Right ventricle myocardium superior (tissue), 1 donor: ENCODE measurements at regions not wholly inside any gene's neighbourhood (a gene's known extent, or its start where the extent isn't known, plus 50 kb on each side); places are given as distances from the start of the nearest gene placed in this dataset.
"Not testable (repeated sequence)": the region's sequence is repeated elsewhere in the genome, so short reads cannot be mapped to it uniquely, and the experiment has no call there.

Source experiments
- ATAC-seq: fragments of 200-7000 bp; cut with Tn5 transposase; one replicate; pipeline ENCODE4 v1.9.1; 2020; ENCODE audit warnings: mild to moderate bottlenecking; ENCODE audit not compliant: poor library complexity
- DNase-seq: peaks from one replicate; pipeline ENCODE4 v3.0.0-alpha.2; 2020
- intact Hi-C: fragments of 100-400 bp; cut with DNase I; formaldehyde crosslinking; loops from one replicate; pipeline ENCODE4 v1.11.2; 2022
- donor health status: DM: no; HTN: yes; CAD: no; lungs with severe emphysema.

DNA sequence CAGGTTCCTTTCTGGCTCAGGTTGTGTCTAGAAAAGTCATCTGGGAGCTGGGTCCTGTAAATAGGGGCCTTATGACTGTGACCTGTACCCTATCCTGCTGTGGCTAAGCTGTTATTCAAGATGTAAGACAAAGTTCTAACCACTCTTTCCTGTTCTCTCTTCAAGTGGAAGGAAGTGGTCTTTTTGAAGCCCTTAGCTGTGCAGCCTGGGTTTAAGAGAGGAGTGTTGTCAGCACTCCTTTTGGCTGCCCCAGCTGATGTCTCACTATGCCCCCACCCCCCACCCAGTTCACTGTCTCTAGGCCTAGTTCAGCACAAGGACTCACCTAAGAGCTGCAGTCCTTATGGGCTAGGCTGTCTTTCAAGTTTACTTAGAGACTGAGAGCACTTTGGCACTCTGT, 1069.5 kb downstream of the FAM133A start:
- intact Hi-C loops = no loop called here
- ATAC-seq = no peak
- DNase-seq = no peak

DNA sequence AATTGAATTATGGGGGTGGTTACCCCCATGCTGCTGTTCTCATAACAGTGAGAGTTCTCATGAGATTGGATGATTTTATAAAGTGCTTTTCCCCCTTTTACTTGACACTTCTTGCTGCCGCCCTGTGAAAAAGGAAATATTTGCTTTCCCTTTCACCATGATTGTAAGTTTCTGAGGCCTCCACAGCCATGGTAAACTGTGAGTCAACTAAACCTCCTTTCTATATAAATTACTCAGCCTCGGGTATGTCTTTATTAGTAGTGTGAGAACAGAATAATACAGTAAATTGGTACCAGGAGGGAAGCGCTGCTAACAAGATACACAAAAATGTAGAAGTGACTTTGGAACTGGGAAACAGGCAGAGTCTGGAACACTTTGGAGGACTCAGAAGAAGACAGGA, 1070.8 kb downstream of the FAM133A start:
- intact Hi-C loops = no loop called here
- ATAC-seq = no peak

DNA sequence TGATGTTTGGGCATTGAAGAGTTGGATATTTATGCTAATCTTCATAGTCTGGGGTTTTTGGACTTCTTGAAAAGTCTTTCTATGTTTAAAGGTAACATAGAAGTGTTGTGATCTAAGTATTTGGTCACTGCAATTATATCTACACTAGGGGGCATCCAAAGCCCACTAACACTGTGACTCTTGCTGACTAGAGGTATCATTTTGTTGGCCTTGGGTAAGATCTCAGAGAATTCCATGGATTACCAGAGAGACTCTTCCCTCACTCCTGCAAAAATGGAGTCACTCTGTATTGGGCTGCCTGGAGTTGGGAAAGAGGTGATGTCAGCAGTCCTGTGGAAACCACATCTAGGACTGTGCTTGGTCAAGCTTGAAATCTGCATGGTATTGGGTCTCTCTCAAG, 1077.6 kb downstream of the FAM133A start:
- DNase-seq (no peak), ATAC-seq (no peak)
- intact Hi-C loops = no loop called here

More for the DNA sequence above, 1070.8 kb downstream of the FAM133A start:
- no peak for DNase-seq

DNA sequence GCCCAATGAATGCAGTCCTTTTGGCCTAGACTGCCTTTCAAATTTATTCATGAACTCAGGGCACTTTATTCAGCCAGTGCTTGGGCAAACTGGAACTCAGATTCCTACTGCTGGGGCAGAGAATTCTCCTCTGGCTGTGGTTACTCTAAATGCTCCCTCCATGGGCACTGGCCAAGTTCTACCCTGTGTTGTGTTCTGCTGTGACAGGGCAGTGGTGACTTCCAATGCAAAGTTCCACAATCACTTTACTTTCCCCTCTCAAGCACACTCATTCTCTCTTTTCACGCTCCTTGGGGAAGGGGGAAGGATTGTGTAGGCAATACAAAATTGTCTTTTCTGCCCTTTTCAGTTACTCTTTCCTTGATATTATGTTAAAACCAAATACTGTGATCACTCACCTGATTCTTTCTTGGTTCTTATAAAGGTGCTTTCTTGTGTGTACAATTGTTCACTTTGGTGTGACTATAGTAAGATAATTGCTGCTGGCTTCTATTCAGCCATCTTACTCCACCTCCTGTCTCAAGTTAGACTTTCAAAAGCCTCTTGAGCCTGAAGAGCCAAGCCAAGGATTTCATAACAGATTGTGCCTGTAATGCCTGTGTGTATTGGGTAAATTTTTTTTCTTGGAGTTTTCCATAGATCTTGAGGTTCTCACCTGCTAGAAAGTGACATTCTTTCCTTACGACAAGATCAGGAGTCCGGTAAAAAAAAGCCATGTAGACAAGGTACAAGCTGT, 1078.6 kb downstream of the FAM133A start:
- DNase-seq = no peak
- ATAC-seq = no peak
- intact Hi-C loops = no loop called here

DNA sequence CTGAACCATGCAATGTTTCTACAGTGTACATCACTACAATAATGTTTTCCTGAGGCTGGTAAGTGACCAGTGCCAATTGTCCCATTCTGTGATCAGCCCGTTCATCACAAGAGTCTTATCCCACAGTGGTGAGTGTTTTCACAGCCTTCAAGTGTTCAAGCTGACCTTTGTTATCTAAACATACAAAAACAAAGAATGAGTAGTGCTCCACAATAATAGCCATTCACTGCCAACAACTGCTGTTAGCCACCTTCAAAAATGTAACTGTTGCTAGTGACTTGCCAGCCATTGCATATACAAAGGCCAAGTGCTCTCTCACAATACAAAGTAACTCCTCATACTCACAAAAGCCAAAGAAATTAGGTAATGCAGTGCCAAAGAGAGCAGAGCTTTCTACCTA, 1084.1 kb downstream of the FAM133A start:
- intact Hi-C loops = no loop called here
- no peak for ATAC-seq
- no peak for DNase-seq

DNA sequence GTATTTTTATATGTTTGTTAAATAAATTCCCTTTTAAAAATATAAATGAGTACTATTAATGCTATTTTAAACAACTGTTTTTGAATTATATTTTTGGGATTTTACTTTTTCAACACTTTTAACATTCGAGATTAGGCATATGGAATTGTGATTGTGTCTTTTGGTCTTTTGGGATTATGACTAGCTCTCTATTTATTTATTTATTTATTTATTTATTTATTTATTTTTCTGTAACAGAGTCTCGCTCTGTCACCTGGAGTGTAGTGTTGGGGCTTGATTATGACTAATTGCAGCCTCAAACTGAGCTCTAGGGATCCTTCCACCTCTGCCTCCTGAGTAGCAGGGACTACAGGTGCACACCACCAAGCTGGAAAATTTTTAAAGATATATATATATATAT, 1101.6 kb downstream of the FAM133A start:
- no peak for DNase-seq
- intact Hi-C loops = no loop called here
- no peak for ATAC-seq

DNA sequence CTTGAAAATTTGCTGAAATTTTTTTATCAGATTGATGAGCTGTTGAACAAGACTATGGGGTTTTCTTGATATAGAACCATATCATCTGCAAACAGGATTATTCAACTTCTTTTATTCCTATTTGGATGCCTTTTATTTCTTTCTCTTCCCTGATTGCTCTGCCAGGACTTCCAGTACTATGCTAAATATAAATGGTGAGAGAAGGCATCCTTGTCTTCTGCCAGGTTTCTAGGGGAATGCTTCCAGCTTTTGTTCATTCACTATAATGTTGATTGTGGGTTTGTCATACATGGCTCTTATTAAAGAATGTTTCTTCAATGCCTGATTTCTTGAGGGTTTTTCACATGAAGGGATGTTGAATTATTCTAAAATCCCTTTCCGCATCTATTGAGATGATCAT, 1139.5 kb downstream of the FAM133A start:
- DNase-seq (no peak), ATAC-seq (peak; percentile 70)
- intact Hi-C loops = no loop called here

DNA sequence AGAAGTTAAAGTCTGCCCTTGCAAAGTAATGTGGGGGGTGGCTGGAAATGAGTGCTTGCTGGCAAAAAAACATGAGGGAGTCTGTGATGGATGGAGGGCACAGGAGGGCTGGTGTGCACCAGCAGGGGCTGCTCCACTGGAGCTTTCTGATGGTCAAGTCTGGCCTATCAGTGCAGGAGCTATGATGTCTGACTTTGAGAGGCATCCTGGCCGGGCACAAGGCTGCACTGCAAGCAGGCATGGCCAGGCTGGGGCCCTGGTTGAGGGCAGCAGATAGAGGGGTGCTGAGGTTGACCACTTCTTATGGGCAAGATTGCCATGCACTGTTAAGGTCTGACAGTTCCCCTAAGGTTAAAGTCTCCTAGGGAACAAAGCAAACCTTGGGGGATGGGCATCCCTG, 1140.2 kb downstream of the FAM133A start:
- DNase-seq (no peak), ATAC-seq (no peak)
- intact Hi-C loops = no loop called here

DNA sequence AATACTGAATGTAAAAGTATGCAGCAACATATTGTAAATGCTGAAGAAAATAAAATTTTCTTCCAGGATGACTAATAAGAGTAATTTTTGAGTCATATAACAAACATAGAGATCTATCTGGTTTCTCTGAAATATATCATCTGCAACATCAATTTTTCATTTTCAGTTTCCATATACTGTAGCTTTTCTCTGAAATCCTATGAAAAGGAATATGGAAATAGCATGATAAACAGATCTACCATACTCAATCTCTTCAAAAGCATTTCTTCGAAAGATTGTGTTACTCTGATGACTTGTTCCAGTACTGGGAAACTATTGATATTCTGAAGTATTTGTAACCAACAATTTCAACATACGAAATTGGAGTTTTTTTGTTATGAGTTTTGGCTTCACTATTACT, 1156.7 kb downstream of the FAM133A start:
- ATAC-seq (no peak), DNase-seq (no peak)
- intact Hi-C loops = no loop called here

DNA sequence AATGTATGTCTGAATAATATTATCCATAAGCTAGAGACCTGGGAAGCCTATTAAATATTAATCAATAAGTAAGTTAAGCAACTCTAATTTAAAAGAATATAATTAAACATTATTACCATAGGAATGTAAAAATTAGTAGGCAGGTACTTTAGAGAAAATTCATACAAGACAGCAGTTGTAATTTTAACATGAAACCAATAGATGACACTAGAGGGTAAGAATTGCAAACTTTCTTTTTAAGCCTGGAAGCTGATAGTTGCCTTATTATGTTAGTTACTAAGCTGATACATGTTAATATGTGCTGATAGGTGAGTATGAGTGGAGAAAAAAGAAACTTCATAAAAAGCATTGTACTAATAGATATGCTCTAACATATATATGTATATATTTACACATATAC, 1157.4 kb downstream of the FAM133A start:
- ATAC-seq (no peak), DNase-seq (no peak)
- intact Hi-C loops = no loop called here

DNA sequence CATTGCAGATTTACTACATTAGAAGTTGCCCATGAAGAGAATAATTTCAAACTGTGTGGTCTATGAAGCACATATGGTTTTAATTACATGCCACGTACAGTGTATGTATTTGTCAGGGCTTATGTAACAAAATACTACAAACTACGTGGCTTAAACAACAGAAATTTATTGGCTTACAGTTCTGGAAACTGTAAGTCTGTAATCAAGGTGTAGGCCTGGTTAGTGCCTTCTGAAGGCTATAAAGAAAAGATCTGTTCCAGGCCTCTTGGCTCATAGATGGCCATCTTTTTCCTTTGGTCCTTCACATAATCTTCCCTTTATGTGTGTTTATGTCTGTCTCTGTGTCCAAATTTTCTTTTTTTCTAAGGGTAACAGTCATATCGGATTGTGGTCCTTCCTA, 1160.2 kb downstream of the FAM133A start:
- intact Hi-C loops = no loop called here
- no peak for DNase-seq
- no peak for ATAC-seq

DNA sequence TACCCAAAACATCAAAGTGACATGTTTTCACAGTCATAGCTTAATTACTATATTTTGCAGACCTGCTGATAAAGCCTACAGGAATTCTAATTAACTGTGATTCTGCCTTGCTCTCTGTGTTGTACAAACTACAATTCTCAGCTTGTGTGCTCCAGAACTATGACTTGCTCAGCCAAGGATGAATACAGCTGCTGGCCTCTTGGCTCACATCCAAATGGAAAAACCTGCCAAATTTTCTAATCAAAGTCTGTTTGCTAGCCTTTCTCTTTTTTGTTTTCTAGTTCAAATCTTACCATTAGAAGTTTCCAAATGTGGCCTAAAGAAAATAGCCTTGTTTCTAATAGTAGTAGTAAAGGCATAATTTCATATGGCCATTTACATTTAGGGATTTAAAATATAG, 1176.8 kb downstream of the FAM133A start:
- ATAC-seq = no peak
- intact Hi-C loops = no loop called here
- DNase-seq = no peak

DNA sequence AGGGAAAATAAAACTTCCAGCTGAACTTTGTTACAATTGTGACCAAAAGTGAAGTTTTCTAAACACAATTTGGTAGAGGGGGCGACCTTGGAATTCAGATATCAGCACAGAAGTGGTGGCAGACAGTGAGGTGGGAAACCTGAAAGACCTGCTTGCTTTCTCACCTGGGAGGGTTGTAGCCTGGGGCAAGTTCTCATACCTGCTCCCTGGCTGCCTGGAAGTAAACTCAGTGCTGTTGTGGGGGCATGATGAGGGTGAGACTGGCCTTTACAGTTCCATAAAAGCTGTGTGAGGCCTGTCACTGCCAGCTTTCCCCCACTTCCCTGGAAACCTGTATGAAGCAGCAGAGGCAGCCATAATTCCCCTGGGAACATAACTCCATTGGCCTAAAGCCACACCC, 1180.2 kb downstream of the FAM133A start:
- ATAC-seq (no peak), DNase-seq (no peak)
- intact Hi-C loops = no loop called here

DNA sequence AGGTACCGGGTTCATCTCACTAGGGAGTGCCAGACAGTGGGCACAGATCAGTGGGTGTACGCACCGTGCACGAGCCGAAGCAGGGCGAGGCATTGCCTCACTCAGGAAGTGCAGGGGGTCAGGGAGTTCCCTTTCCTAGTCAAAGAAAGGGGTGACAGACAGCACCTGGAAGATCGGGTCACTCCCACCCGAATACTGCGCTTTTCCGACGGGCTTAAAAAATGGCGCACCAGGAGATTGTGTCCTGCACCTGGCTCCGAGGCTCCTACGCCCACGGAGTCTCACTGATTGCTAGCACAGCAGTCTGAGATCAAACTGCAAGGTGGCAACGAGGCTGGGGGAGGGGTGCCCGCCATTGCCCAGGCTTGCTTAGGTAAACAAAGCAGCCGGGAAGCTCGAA, 1188.5 kb downstream of the FAM133A start:
- DNase-seq, ATAC-seq, intact Hi-C loops: not testable (repeated sequence)

DNA sequence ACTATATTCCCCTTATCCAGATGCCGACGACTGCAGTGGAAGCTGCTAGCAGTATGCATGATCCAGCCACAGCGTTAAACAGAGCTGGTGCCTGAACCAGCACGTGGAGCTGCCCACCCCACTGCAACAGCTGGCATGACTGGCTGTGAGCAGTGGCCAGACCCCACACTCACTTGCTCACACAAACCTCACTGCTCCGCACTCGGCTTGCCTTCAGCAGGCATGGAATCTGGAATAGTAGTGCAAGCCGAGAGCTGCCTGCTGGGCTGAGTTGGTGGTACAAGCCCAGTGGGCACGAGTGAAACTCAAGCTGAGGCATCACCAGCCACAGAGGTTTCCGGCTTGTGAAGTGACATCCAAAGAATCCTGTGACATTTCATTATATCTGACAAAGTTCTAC, 1197.6 kb downstream of the FAM133A start:
- intact Hi-C loops = no loop called here
- DNase-seq (no peak), ATAC-seq (no peak)

DNA sequence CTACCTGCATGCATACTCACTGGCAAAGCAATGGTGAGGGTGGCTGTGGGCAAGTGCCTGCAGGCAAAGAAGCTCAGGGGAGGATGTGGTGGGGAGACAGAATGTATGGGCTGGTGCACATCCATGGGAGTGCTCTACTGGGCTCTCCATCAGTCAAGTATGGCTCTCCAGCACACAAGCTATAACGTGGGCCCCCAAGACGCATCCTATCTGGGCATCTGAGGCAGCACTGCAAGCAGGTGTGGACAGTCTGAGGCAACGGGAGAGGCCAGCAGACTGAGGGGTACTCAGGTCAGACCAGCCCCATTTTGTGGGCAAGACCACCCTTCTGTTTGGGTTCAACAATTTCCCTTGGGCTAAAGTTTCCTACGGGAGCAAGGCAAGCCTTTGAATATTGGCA, 1227.8 kb downstream of the FAM133A start:
- ATAC-seq = no peak
- DNase-seq = no peak
- intact Hi-C loops = no loop called here

DNA sequence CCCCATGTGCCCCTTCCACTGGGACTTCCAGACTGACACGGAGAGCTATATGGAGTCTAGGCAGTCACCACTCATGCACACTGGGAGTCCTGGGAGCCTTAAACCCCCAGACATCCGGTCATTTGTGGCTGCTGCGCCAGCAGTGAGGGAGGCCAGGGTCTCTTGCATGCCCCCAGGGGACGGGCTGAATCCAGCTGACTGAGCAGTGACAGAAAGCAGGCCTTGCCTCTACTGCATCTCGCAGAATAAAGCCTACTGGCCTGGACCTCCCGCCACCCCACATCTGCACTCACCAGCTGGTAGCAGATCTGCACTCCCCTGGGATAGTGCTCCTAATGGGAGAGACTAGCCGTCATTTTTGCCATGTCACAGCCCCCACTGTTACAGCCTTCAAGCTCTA, 1234.2 kb downstream of the FAM133A start:
- ATAC-seq (no peak), DNase-seq (no peak)
- intact Hi-C loops = no loop called here

DNA sequence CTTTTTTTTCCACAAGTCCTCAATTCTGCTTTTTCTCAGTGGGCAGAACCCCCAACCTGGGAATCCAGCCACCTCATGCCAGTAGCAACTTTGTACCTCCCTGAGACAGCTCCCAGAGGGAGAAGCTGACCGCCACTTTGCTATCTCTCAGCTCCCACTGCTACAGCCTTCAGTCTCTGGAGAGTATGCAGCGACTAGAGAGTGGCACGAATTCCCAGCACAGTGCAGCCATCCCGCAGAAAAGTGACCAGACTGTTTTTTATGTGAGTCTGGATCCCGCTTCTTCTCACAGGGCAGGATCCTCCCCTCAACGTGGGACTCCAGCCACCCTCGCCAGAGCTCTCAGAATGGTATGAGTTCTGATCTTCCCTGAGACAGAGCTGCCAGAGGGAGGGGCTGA, 1234.6 kb downstream of the FAM133A start:
- DNase-seq (no peak), ATAC-seq (no peak)
- intact Hi-C loops = no loop called here

DNA sequence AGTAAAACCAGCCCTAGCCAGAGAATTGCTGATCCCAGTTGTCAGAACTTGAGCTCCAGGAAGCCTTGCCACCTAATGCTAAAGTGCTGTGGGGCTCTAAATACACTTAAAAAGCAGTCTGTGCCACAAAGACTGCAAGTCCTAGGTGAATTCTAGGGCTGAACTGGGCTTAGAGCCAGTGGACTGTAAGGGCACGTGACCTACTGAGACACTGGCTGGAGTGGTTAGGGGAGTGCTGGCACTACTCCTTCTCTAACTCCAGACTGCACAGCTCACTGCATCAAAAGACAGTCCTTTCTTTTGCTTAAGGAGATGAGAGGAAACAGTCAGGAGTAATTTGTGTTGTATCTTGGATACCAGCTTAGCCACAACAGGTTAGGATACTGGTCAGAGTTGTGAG, 1240.2 kb downstream of the FAM133A start:
- intact Hi-C loops = no loop called here
- DNase-seq = no peak
- peak; percentile 73 for ATAC-seq

DNA sequence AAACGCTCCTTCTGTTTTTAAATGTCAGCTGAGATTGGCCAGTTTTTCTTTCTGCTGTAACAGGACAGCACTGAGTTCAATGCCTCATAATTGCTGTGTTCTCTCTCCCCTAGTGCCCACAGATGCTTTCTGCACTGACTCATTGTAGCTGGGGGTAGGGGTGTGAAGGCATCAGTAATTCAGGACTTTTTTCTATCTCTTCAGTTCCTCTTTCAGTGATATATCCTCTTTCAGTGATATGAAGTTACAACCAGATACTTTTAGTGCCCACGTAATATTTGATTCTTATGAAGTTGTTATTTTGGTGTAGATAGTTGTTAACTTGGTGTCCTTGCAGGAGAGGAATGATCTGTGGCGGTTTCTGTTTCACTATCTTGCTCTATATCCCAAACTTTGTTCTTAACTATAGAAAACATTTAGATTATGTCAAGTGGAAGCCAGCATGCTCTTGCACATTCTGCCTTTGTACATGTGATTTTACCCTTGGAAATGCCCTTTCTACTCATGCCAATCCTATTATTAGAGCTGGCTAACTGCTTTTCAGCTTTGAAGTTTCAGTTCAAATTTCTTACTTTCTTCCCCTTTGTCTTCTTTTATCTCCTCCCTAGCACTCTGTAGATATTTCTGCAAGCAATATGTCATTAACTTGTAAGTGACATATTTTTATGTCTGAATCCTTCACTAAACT, 1258.4 kb downstream of the FAM133A start:
- peak; percentile 59 for ATAC-seq
- no peak for DNase-seq
- intact Hi-C loops = no loop called here

DNA sequence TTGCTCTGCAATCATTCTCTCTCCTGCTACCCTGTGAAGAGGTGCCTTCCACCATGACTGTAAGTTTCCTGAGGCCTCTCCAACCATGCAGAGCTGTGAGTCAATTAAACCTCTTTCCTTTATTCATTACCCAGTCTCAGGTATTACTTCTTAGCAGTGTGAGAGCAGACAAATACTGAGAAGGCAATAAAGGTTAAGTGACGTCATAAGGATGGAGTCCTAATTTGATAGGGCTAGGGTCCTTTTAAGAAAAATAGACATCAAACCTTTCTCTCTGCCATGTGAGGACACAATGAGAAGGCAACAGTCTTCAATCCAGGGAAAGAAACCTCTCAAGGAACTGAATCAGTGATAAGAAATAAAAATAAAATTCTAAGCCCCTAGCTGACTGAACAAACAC, 1262.7 kb downstream of the FAM133A start:
- intact Hi-C loops = no loop called here
- no peak for ATAC-seq

More for the DNA sequence above, 1262.7 kb downstream of the FAM133A start:
- DNase-seq = no peak
